ENCODE measurements at regions not wholly inside any gene's neighbourhood (a gene's known extent, or its start where the extent isn't known, plus 50 kb on each side); places are given as distances from the start of the nearest gene placed in this dataset.

- Histone ChIP-seq H3K4me3 (ENCODE audit: low read depth in 1 of 3, low read length in 3 of 3) (no peak overlapping the region), H3K27ac (ENCODE audit: low read depth in 1 of 3, low read length in 2 of 3) (no peak overlapping the region), H3K27me3 (ENCODE audit: control insufficient read depth in 3 of 3, insufficient read depth in 3 of 3, low read length in 3 of 3) (no peaks in the 10 kb centered on the region), H3K36me3 (ENCODE audit: control insufficient read depth in 3 of 3, insufficient read depth in 2 of 3, low read depth in 1 of 3, low read length in 3 of 3) (no peaks in the 10 kb centered on the region), H3K4me1 (ENCODE audit: control insufficient read depth in 3 of 3, insufficient read depth in 2 of 3, low read depth in 1 of 3, low read length in 2 of 3) (peaks cover 0 to 4% (median 0%) of the 10 kb centered on the region in 3 donors), H3K9me3 (ENCODE audit: control insufficient read depth in 2 of 2, insufficient read depth in 1 of 2, low read depth in 1 of 2, low read length in 1 of 2) (no peaks in the 10 kb centered on the region)
- FAIRE-seq, result no peak
- DNase-seq, result no peak
- WGBS, 3 donors, result 82 to 89% (median 83%) methylated on average over 5 of the region's 5 CpGs
These were observed 316.8 kb downstream of the LPIN1 start for GRCh38 chr2:12063210-12063609.

GRCh38 chr2:12064153-12064552 is 317.7 kb downstream of the LPIN1 start:
- Histone ChIP-seq H3K4me3 (ENCODE audit: low read depth in 1 of 3, low read length in 3 of 3) (no peak overlapping the region), H3K4me1 (ENCODE audit: control insufficient read depth in 3 of 3, insufficient read depth in 2 of 3, low read depth in 1 of 3, low read length in 2 of 3) (peaks cover 0 to 4% (median 0%) of the 10 kb centered on the region in 3 donors), H3K9me3 (ENCODE audit: control insufficient read depth in 2 of 2, insufficient read depth in 1 of 2, low read depth in 1 of 2, low read length in 1 of 2) (no peaks in the 10 kb centered on the region), H3K27me3 (ENCODE audit: control insufficient read depth in 3 of 3, insufficient read depth in 3 of 3, low read length in 3 of 3) (no peaks in the 10 kb centered on the region), H3K36me3 (ENCODE audit: control insufficient read depth in 3 of 3, insufficient read depth in 2 of 3, low read depth in 1 of 3, low read length in 3 of 3) (no peaks in the 10 kb centered on the region), H3K27ac (ENCODE audit: low read depth in 1 of 3, low read length in 2 of 3) (no peak overlapping the region)
- FAIRE-seq (no peak), DNase-seq (peak in 1 of 2 donors; percentile 4)
- WGBS, 3 donors, result 49 to 70% (median 57%) methylated on average over 5 of the region's 5 CpGs

GRCh38 chr2:12066116-12066515 is 319.7 kb downstream of the LPIN1 start:
- no peaks in the 10 kb centered on the region for H3K4me1 ChIP-seq (ENCODE audit: control insufficient read depth in 3 of 3, insufficient read depth in 2 of 3, low read depth in 1 of 3, low read length in 2 of 3)
- no peaks in the 10 kb centered on the region for H3K27me3 ChIP-seq (ENCODE audit: control insufficient read depth in 3 of 3, insufficient read depth in 3 of 3, low read length in 3 of 3)
- DNase-seq (no peak), FAIRE-seq (no peak)
- H3K9me3 ChIP-seq (ENCODE audit: control insufficient read depth in 2 of 2, insufficient read depth in 1 of 2, low read depth in 1 of 2, low read length in 1 of 2), result no peaks in the 10 kb centered on the region
- H3K36me3 ChIP-seq (ENCODE audit: control insufficient read depth in 3 of 3, insufficient read depth in 2 of 3, low read depth in 1 of 3, low read length in 3 of 3), result no peaks in the 10 kb centered on the region
- WGBS, 3 donors, result 86 to 93% (median 87%) methylated on average over 1 of the region's 1 CpG
- no peak overlapping the region for H3K4me3 ChIP-seq (ENCODE audit: low read depth in 1 of 3, low read length in 3 of 3)
- H3K27ac ChIP-seq (ENCODE audit: low read depth in 1 of 3, low read length in 2 of 3), result no peak overlapping the region

GRCh38 chr2:12066986-12067385 is 320.6 kb downstream of the LPIN1 start:
- WGBS, 3 donors, result 83 to 85% (median 84%) methylated on average over 1 of the region's 1 CpG

GRCh38 chr2:12068796-12069538 is 322.5 kb downstream of the LPIN1 start:
- H3K36me3 ChIP-seq (ENCODE audit: control insufficient read depth in 3 of 3, insufficient read depth in 2 of 3, low read depth in 1 of 3, low read length in 3 of 3), result no peaks in the 10 kb centered on the region
- DNase-seq (no peak), FAIRE-seq (no peak)
- H3K4me1 ChIP-seq (ENCODE audit: control insufficient read depth in 3 of 3, insufficient read depth in 2 of 3, low read depth in 1 of 3, low read length in 2 of 3), result no peaks in the 10 kb centered on the region
- H3K27me3 ChIP-seq (ENCODE audit: control insufficient read depth in 3 of 3, insufficient read depth in 3 of 3, low read length in 3 of 3), result no peaks in the 10 kb centered on the region
- no peaks in the 10 kb centered on the region for H3K9me3 ChIP-seq (ENCODE audit: control insufficient read depth in 2 of 2, insufficient read depth in 1 of 2, low read depth in 1 of 2, low read length in 1 of 2)
- WGBS, 3 donors, result 54 to 59% (median 59%) methylated on average over 6 of the region's 6 CpGs
- H3K27ac ChIP-seq (ENCODE audit: low read depth in 1 of 3, low read length in 2 of 3), result no peak overlapping the region
- no peak overlapping the region for H3K4me3 ChIP-seq (ENCODE audit: low read depth in 1 of 3, low read length in 3 of 3)

More at GRCh38 chr2:12066986-12067385, 320.6 kb downstream of the LPIN1 start:
- no peaks in the 10 kb centered on the region for H3K36me3 ChIP-seq (ENCODE audit: control insufficient read depth in 3 of 3, insufficient read depth in 2 of 3, low read depth in 1 of 3, low read length in 3 of 3)
- no peaks in the 10 kb centered on the region for H3K27me3 ChIP-seq (ENCODE audit: control insufficient read depth in 3 of 3, insufficient read depth in 3 of 3, low read length in 3 of 3)
- DNase-seq (no peak), FAIRE-seq (no peak)
- no peak overlapping the region for H3K27ac ChIP-seq (ENCODE audit: low read depth in 1 of 3, low read length in 2 of 3)
- no peaks in the 10 kb centered on the region for H3K4me1 ChIP-seq (ENCODE audit: control insufficient read depth in 3 of 3, insufficient read depth in 2 of 3, low read depth in 1 of 3, low read length in 2 of 3)
- no peaks in the 10 kb centered on the region for H3K9me3 ChIP-seq (ENCODE audit: control insufficient read depth in 2 of 2, insufficient read depth in 1 of 2, low read depth in 1 of 2, low read length in 1 of 2)
- H3K4me3 ChIP-seq (ENCODE audit: low read depth in 1 of 3, low read length in 3 of 3), result no peak overlapping the region

- no peaks in the 10 kb centered on the region for H3K27me3 ChIP-seq (ENCODE audit: control insufficient read depth in 3 of 3, insufficient read depth in 3 of 3, low read length in 3 of 3)
- no peak for DNase-seq
- H3K27ac ChIP-seq (ENCODE audit: low read depth in 1 of 3, low read length in 2 of 3), result no peak overlapping the region
- no peaks in the 10 kb centered on the region for H3K4me1 ChIP-seq (ENCODE audit: control insufficient read depth in 3 of 3, insufficient read depth in 2 of 3, low read depth in 1 of 3, low read length in 2 of 3)
- H3K4me3 ChIP-seq (ENCODE audit: low read depth in 1 of 3, low read length in 3 of 3), result no peak overlapping the region
- no peaks in the 10 kb centered on the region for H3K9me3 ChIP-seq (ENCODE audit: control insufficient read depth in 2 of 2, insufficient read depth in 1 of 2, low read depth in 1 of 2, low read length in 1 of 2)
- no peak for FAIRE-seq
- no peaks in the 10 kb centered on the region for H3K36me3 ChIP-seq (ENCODE audit: control insufficient read depth in 3 of 3, insufficient read depth in 2 of 3, low read depth in 1 of 3, low read length in 3 of 3)
- 26 to 31% (median 29%) methylated on average over 2 of the region's 2 CpGs for WGBS, 3 donors
These were observed 323.7 kb downstream of the LPIN1 start for GRCh38 chr2:12070153-12070552.

GRCh38 chr2:12070581-12070980 is 324.1 kb downstream of the LPIN1 start:
- WGBS, 3 donors, result 85 to 88% (median 87%) methylated on average over 4 of the region's 4 CpGs
- no peak overlapping the region for H3K27ac ChIP-seq (ENCODE audit: low read depth in 1 of 3, low read length in 2 of 3)
- no peak for FAIRE-seq

GRCh38 chr2:12071318-12071717 is 324.9 kb downstream of the LPIN1 start:
- H3K4me1 ChIP-seq (ENCODE audit: control insufficient read depth in 3 of 3, insufficient read depth in 2 of 3, low read depth in 1 of 3, low read length in 2 of 3), result no peaks in the 10 kb centered on the region
- H3K36me3 ChIP-seq (ENCODE audit: control insufficient read depth in 3 of 3, insufficient read depth in 2 of 3, low read depth in 1 of 3, low read length in 3 of 3), result no peaks in the 10 kb centered on the region
- no peaks in the 10 kb centered on the region for H3K9me3 ChIP-seq (ENCODE audit: control insufficient read depth in 2 of 2, insufficient read depth in 1 of 2, low read depth in 1 of 2, low read length in 1 of 2)
- DNase-seq (no peak), FAIRE-seq (no peak)
- no peak overlapping the region for H3K4me3 ChIP-seq (ENCODE audit: low read depth in 1 of 3, low read length in 3 of 3)
- no peaks in the 10 kb centered on the region for H3K27me3 ChIP-seq (ENCODE audit: control insufficient read depth in 3 of 3, insufficient read depth in 3 of 3, low read length in 3 of 3)
- H3K27ac ChIP-seq (ENCODE audit: low read depth in 1 of 3, low read length in 2 of 3), result no peak overlapping the region

More at GRCh38 chr2:12070581-12070980, 324.1 kb downstream of the LPIN1 start:
- no peak for DNase-seq
- H3K4me1 ChIP-seq (ENCODE audit: control insufficient read depth in 3 of 3, insufficient read depth in 2 of 3, low read depth in 1 of 3, low read length in 2 of 3), result no peaks in the 10 kb centered on the region
- no peaks in the 10 kb centered on the region for H3K27me3 ChIP-seq (ENCODE audit: control insufficient read depth in 3 of 3, insufficient read depth in 3 of 3, low read length in 3 of 3)
- H3K36me3 ChIP-seq (ENCODE audit: control insufficient read depth in 3 of 3, insufficient read depth in 2 of 3, low read depth in 1 of 3, low read length in 3 of 3), result no peaks in the 10 kb centered on the region
- H3K9me3 ChIP-seq (ENCODE audit: control insufficient read depth in 2 of 2, insufficient read depth in 1 of 2, low read depth in 1 of 2, low read length in 1 of 2), result no peaks in the 10 kb centered on the region
- no peak overlapping the region for H3K4me3 ChIP-seq (ENCODE audit: low read depth in 1 of 3, low read length in 3 of 3)
